CD4-positive, alpha-beta T cell (primary cell): ENCODE measurements at regions not wholly inside any gene's neighbourhood (a gene's known extent, or its start where the extent isn't known, plus 50 kb on each side); places are given as distances from the start of the nearest gene placed in this dataset.

ENCODE experiments used
- ATAC-seq: fragments of 200-7000 bp; cut with Tn5 transposase; one replicate; pipeline ENCODE4 v1.10.0; 2022; ENCODE audit warnings: mild to moderate bottlenecking; ENCODE audit not compliant: poor library complexity
- CTCF ChIA-PET: fragments of 350-600 bp; sonication (Branson Sonifier 250); formaldehyde crosslinking; loops from one replicate; lab custom pipeline; 2021; ENCODE audit warnings: antibody characterized with exemption, inconsistent platforms; lab: Charles Lee
- POLR2A ChIA-PET: fragments of 350-600 bp; sonication (Branson Sonifier 250); formaldehyde crosslinking; loops from one replicate; lab custom pipeline; 2021; ENCODE audit warnings: antibody characterized with exemption, inconsistent platforms; lab: Charles Lee
- DNase-seq, 14 experiments: peaks; one replicate each; pipeline ENCODE4 v3.0.0-alpha.2; 2013 to 2020; ENCODE audit warnings: mixed read lengths in 2 of 14
- H3K27ac ChIP-seq, 2 donors: one replicate each; pipeline versions ENCODE4 v1.5.1 to v1.7.0; 2013; ENCODE audit warnings: low read length in 2 of 2, low read depth in 1 of 2, mild to moderate bottlenecking in 1 of 2
- H3K27me3 ChIP-seq, 2 experiments: 1 replicate in 1 of 2; 2 replicates in 1 of 2; pipeline versions ENCODE4 v1.6.1 to v1.7.0; 2013; ENCODE audit warnings: low read length in 2 of 2, control low read depth in 1 of 2, mild to moderate bottlenecking in 1 of 2, moderate library complexity in 1 of 2; ENCODE audit not compliant: insufficient read depth in 2 of 2, control insufficient read depth in 1 of 2
- H3K36me3 ChIP-seq: one replicate; pipeline ENCODE4 v1.6.1; 2013; ENCODE audit warnings: low read length, control low read depth; ENCODE audit not compliant: insufficient read depth
- H3K4me1 ChIP-seq: one replicate; pipeline ENCODE4 v1.6.1; 2013; ENCODE audit warnings: low read length, control low read depth; ENCODE audit not compliant: insufficient read depth
- H3K4me3 ChIP-seq: one replicate; pipeline ENCODE4 v1.5.1; 2013; ENCODE audit warnings: mild to moderate bottlenecking, low read length, moderate library complexity
- H3K9me3 ChIP-seq, 2 experiments: 1 replicate in 1 of 2; 2 replicates in 1 of 2; pipeline versions ENCODE4 v1.6.1 to v1.7.0; 2013; ENCODE audit warnings: low read length in 2 of 2, mild to moderate bottlenecking in 2 of 2, control low read depth in 1 of 2, moderate library complexity in 1 of 2; ENCODE audit not compliant: control insufficient read depth in 1 of 2, insufficient read depth in 1 of 2
- H3K27ac Mint-ChIP-seq: one replicate; pipeline ENCODE4 v1.8.0; 2020; ENCODE audit warnings: mixed read lengths
- H3K27me3 Mint-ChIP-seq: one replicate; pipeline ENCODE4 v1.8.0; 2021; ENCODE audit warnings: mixed read lengths
- H3K36me3 Mint-ChIP-seq: one replicate; pipeline ENCODE4 v1.8.0; 2021; ENCODE audit warnings: low read depth, mixed read lengths
- H3K4me1 Mint-ChIP-seq: one replicate; pipeline ENCODE4 v1.8.0; 2021; ENCODE audit warnings: low read depth, mixed read lengths
- H3K4me3 Mint-ChIP-seq: one replicate; pipeline ENCODE4 v1.8.0; 2020; ENCODE audit warnings: mild to moderate bottlenecking, mixed read lengths
- H3K9me3 Mint-ChIP-seq: one replicate; pipeline ENCODE4 v1.8.0; 2020; ENCODE audit warnings: mixed read lengths
- CTCF ChIP-seq: fragments of 200-600 bp; IDR thresholded peaks from one replicate; pipeline ENCODE4 v1.8.0; 2022; ENCODE audit warnings: antibody characterized with exemption, mild to moderate bottlenecking
- intact Hi-C, 2 experiments: fragments of 100-400 bp; cut with DNase I in 1 of 2; cut with micrococcal nuclease in 1 of 2; formaldehyde crosslinking; loops; one replicate each; pipeline versions ENCODE4 v1.15.1 to v1.9.0; 2023 to 2025; cut with DNase I, micrococcal nuclease

- Mint-ChIP-seq H3K9me3 (no peaks in the 10 kb centered on the region), H3K36me3 (no peaks in the 10 kb centered on the region), H3K4me3 (no peak overlapping the region), H3K27ac (no peak overlapping the region), H3K4me1 (no peaks in the 10 kb centered on the region), H3K27me3 (no peaks in the 10 kb centered on the region)
- intact Hi-C loops: no loop called here
- H3K27ac ChIP-seq: no peak overlapping the region
- ChIA-PET CTCF (no interaction called here), POLR2A (no interaction called here)
- DNase-seq (no peak), ATAC-seq (no peak)
- no peaks in the 10 kb centered on the region for H3K4me1 ChIP-seq
- H3K4me3 ChIP-seq: no peak overlapping the region
- no peaks in the 10 kb centered on the region for H3K27me3 ChIP-seq
- H3K36me3 ChIP-seq: no peaks in the 10 kb centered on the region
- no peaks in the 10 kb centered on the region for H3K9me3 ChIP-seq
- TF ChIP-seq CTCF: no peak
These were observed 425.4 kb upstream of the VRK2 start for GRCh38 chr2:57621122-57621663.

GRCh38 chr2:57622009-57622408 is 424.6 kb upstream of the VRK2 start:
- Mint-ChIP-seq H3K27me3 (no peaks in the 10 kb centered on the region), H3K36me3 (no peaks in the 10 kb centered on the region), H3K4me3 (no peak overlapping the region), H3K4me1 (no peaks in the 10 kb centered on the region), H3K27ac (no peak overlapping the region), H3K9me3 (no peaks in the 10 kb centered on the region)
- POLR2A ChIA-PET: no interaction called here
- Histone ChIP-seq H3K4me3 (no peak overlapping the region), H3K36me3 (no peaks in the 10 kb centered on the region), H3K4me1 (no peaks in the 10 kb centered on the region), H3K9me3 (peaks cover 0 to 5% of the 10 kb centered on the region in 2 experiments), H3K27me3 (no peaks in the 10 kb centered on the region), H3K27ac (no peak overlapping the region)
- intact Hi-C loops: no loop called here
- ATAC-seq: no peak
- TF ChIP-seq CTCF: no peak
- CTCF ChIA-PET: no interaction called here
- DNase-seq: no peak

GRCh38 chr2:57656198-57656597 is 390.4 kb upstream of the VRK2 start:
- Mint-ChIP-seq H3K27me3 (no peaks in the 10 kb centered on the region), H3K4me1 (no peaks in the 10 kb centered on the region), H3K9me3 (peaks cover 5% of the 10 kb centered on the region), H3K4me3 (no peak overlapping the region), H3K36me3 (no peaks in the 10 kb centered on the region), H3K27ac (no peak overlapping the region)
- Histone ChIP-seq H3K9me3 (peaks cover 5 to 13% of the 10 kb centered on the region in 2 experiments), H3K4me3 (no peak overlapping the region), H3K36me3 (no peaks in the 10 kb centered on the region), H3K27me3 (no peaks in the 10 kb centered on the region), H3K27ac (no peak overlapping the region), H3K4me1 (no peaks in the 10 kb centered on the region)
- ATAC-seq (no peak), DNase-seq (no peak)
- no peak for TF ChIP-seq CTCF
- POLR2A ChIA-PET: no interaction called here
- CTCF ChIA-PET: no interaction called here
- intact Hi-C loops: no loop called here
